ENCODE measurements at regions not wholly inside any gene's neighbourhood (a gene's known extent, or its start where the extent isn't known, plus 50 kb on each side); places are given as distances from the start of the nearest gene placed in this dataset.

DNA sequence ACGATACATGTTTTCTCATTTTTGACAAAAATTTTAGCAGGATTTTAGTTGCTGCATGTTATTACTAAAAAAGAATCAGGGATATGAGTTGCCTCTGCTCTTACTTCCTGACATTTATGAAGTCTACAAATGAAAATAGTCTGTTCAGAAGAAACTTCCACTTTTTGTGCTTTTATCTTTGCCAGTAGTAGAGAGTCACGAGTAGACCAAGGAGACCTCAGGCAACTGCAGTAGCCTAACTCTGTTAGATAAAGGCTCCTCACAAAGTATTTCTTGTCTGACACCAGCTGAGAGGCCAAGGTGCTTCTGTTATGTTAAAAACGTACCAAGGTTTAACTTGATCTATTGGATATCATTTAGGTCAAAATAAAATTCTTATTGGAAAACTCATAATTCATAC is 333.9 kb downstream of the NR2F1-AS1 start:
- H3K4me1 ChIP-seq (ENCODE audit: control insufficient read depth in 2 of 2, insufficient read depth in 1 of 2, low read depth in 1 of 2, low read length in 2 of 2) = peaks cover 10 to 25% of the 10 kb centered on the region in 2 donors
- H2BK12ac ChIP-seq (ENCODE audit: low read length) = no peak overlapping the region
- H3K4me3 ChIP-seq (ENCODE audit: low read length in 2 of 2) = no peak overlapping the region
- H3K4me2 ChIP-seq (ENCODE audit: insufficient read depth, low read length, poor library complexity, severe bottlenecking) = no peak overlapping the region
- no peak overlapping the region for H2BK15ac ChIP-seq (ENCODE audit: low read length)
- H2BK5ac ChIP-seq (ENCODE audit: low read length) = no peak overlapping the region
- H3K14ac ChIP-seq (ENCODE audit: low read length) = no peak overlapping the region
- no peak overlapping the region for H2AK5ac ChIP-seq (ENCODE audit: low read depth, low read length)
- H2BK120ac ChIP-seq (ENCODE audit: low read depth, low read length) = no peak overlapping the region
- H3K27me3 ChIP-seq (ENCODE audit: control insufficient read depth in 3 of 3, insufficient read depth in 3 of 3, low read depth in 1 of 3, low read length in 3 of 3) = no peaks in the 10 kb centered on the region
- no peaks in the 10 kb centered on the region for H3K36me3 ChIP-seq (replicated peaks in 1 of 2; ENCODE audit: control insufficient read depth in 2 of 2, insufficient read depth in 2 of 2, low read length in 2 of 2)
- no CpG with 5 or more reads among the region's 3 CpGs for WGBS, 2 donors (ENCODE audit: extremely low coverage in 2 of 2, insufficient read length in 2 of 2, insufficient replicate concordance in 1 of 2)
- H3K9me3 ChIP-seq (replicated peaks in 1 of 2; ENCODE audit: control insufficient read depth in 2 of 2, insufficient read depth in 1 of 2, low read depth in 1 of 2, low read length in 2 of 2) = no peaks in the 10 kb centered on the region
- no peak overlapping the region for H3K27ac ChIP-seq (replicated peaks; ENCODE audit: low read length)
- no peak overlapping the region for H3K18ac ChIP-seq (ENCODE audit: low read length)
- H4K8ac ChIP-seq (ENCODE audit: low read depth, low read length) = no peak overlapping the region
- no peak overlapping the region for H3K4ac ChIP-seq (ENCODE audit: low read length)
- no peaks in the 10 kb centered on the region for H3K79me1 ChIP-seq (ENCODE audit: low read depth, low read length)
- DNase-seq (ENCODE audit: low spot score) = no peak
- H3K23ac ChIP-seq (ENCODE audit: low read depth, low read length, poor library complexity) = no peak overlapping the region
- no peak overlapping the region for H4K91ac ChIP-seq (ENCODE audit: low read depth, low read length, poor library complexity)
- H2AFZ ChIP-seq (ENCODE audit: low read length) = no peak overlapping the region
- H3K9ac ChIP-seq (ENCODE audit: low read depth, low read length, poor library complexity) = no peak overlapping the region

DNA sequence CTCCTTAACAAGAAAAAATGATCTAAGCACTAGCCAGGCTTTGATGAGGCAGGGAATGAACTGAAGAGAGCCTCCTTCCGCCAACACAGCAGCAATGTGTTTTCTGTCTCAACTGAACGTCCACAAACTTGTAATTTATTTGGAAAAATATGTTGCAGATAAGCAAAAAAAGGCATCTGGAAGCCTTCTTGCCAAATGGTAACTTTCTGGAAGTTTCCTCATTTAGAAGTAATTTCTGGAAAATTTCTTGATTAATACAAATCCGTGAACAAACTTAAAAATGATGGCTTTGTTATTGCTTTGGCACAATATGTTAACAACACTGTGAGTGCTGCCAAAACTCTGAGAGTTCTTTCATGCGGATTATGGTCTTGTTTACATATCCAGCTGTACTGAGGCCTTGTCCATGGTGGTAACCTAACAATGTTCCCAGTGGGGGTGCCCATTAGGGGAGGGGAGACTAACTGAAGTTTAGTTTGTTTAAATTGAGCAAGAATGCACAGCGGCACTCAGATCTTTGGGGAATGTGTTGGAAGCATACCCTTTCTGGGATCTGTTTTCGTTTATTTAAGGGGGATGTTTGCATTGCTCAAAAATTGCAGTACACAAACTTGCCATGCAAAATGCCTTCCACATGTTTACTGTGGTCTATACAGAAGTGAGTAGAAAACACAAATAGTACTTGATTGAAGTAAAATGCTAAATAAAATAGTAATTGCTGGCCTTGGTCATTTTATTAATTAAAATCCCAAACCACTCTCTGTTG is 334.7 kb downstream of the NR2F1-AS1 start:
- H3K4me3 ChIP-seq (ENCODE audit: low read length in 2 of 2) = no peak overlapping the region
- peak overlapping the region; percentile 51 for H2AFZ ChIP-seq (ENCODE audit: low read length)
- H4K91ac ChIP-seq (ENCODE audit: low read depth, low read length, poor library complexity) = no peak overlapping the region
- no peak overlapping the region for H2BK120ac ChIP-seq (ENCODE audit: low read depth, low read length)
- H3K4me1 ChIP-seq (ENCODE audit: control insufficient read depth in 2 of 2, insufficient read depth in 1 of 2, low read depth in 1 of 2, low read length in 2 of 2) = peaks cover 10 to 25% of the 10 kb centered on the region in 2 donors
- no CpG with 5 or more reads among the region's 6 CpGs for WGBS, 2 donors (ENCODE audit: extremely low coverage in 2 of 2, insufficient read length in 2 of 2, insufficient replicate concordance in 1 of 2)
- H3K27me3 ChIP-seq (ENCODE audit: control insufficient read depth in 3 of 3, insufficient read depth in 3 of 3, low read depth in 1 of 3, low read length in 3 of 3) = no peaks in the 10 kb centered on the region
- no peak overlapping the region for H2BK5ac ChIP-seq (ENCODE audit: low read length)
- no peak overlapping the region for H2BK15ac ChIP-seq (ENCODE audit: low read length)
- no peak overlapping the region for H2AK5ac ChIP-seq (ENCODE audit: low read depth, low read length)
- H3K9me3 ChIP-seq (replicated peaks in 1 of 2; ENCODE audit: control insufficient read depth in 2 of 2, insufficient read depth in 1 of 2, low read depth in 1 of 2, low read length in 2 of 2) = no peaks in the 10 kb centered on the region
- H3K36me3 ChIP-seq (replicated peaks in 1 of 2; ENCODE audit: control insufficient read depth in 2 of 2, insufficient read depth in 2 of 2, low read length in 2 of 2) = no peaks in the 10 kb centered on the region
- H4K8ac ChIP-seq (ENCODE audit: low read depth, low read length) = no peak overlapping the region
- no peak overlapping the region for H3K23ac ChIP-seq (ENCODE audit: low read depth, low read length, poor library complexity)
- H3K14ac ChIP-seq (ENCODE audit: low read length) = no peak overlapping the region
- H3K27ac ChIP-seq (replicated peaks; ENCODE audit: low read length) = no peak overlapping the region
- DNase-seq (ENCODE audit: low spot score) = peak; percentile 82
- no peak overlapping the region for H2BK12ac ChIP-seq (ENCODE audit: low read length)
- no peak overlapping the region for H3K4ac ChIP-seq (ENCODE audit: low read length)
- no peak overlapping the region for H3K4me2 ChIP-seq (ENCODE audit: insufficient read depth, low read length, poor library complexity, severe bottlenecking)
- no peak overlapping the region for H3K18ac ChIP-seq (ENCODE audit: low read length)
- H3K79me1 ChIP-seq (ENCODE audit: low read depth, low read length) = no peaks in the 10 kb centered on the region
- H3K9ac ChIP-seq (ENCODE audit: low read depth, low read length, poor library complexity) = no peak overlapping the region

DNA sequence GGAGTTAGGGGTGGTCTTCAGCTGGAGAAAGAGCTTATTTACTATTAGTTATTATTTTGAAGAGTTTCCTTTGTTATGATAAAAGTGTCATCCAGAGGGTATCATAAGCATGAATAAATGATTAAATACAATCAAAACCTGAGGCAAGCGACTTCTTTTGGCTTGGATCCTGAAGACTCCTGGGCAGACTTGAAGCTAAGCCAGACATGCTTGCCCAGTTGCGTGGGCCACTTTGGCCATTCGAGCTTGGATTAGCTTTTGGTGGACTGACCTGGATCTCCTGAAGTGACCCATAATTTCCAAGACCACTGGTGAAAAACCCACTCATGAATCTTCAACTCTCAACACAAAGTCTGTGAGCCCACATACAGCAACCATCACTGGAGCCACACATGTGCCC is 335.8 kb downstream of the NR2F1-AS1 start:
- Histone ChIP-seq H3K79me1 (ENCODE audit: low read depth, low read length) (no peaks in the 10 kb centered on the region), H4K91ac (ENCODE audit: low read depth, low read length, poor library complexity) (no peak overlapping the region), H3K4ac (ENCODE audit: low read length) (no peak overlapping the region), H3K14ac (ENCODE audit: low read length) (no peak overlapping the region), H3K4me1 (ENCODE audit: control insufficient read depth in 2 of 2, insufficient read depth in 1 of 2, low read depth in 1 of 2, low read length in 2 of 2) (peaks cover 10 to 21% of the 10 kb centered on the region in 2 donors), H3K18ac (ENCODE audit: low read length) (no peak overlapping the region), H2AFZ (ENCODE audit: low read length) (no peak overlapping the region), H3K9ac (ENCODE audit: low read depth, low read length, poor library complexity) (no peak overlapping the region), H3K4me2 (ENCODE audit: insufficient read depth, low read length, poor library complexity, severe bottlenecking) (no peak overlapping the region), H3K27ac (replicated peaks; ENCODE audit: low read length) (no peak overlapping the region), H3K36me3 (replicated peaks in 1 of 2; ENCODE audit: control insufficient read depth in 2 of 2, insufficient read depth in 2 of 2, low read length in 2 of 2) (no peaks in the 10 kb centered on the region), H2BK15ac (ENCODE audit: low read length) (no peak overlapping the region), H2BK5ac (ENCODE audit: low read length) (no peak overlapping the region), H3K27me3 (ENCODE audit: control insufficient read depth in 3 of 3, insufficient read depth in 3 of 3, low read depth in 1 of 3, low read length in 3 of 3) (no peaks in the 10 kb centered on the region), H2BK120ac (ENCODE audit: low read depth, low read length) (no peak overlapping the region), H3K9me3 (replicated peaks in 1 of 2; ENCODE audit: control insufficient read depth in 2 of 2, insufficient read depth in 1 of 2, low read depth in 1 of 2, low read length in 2 of 2) (no peaks in the 10 kb centered on the region), H2BK12ac (ENCODE audit: low read length) (no peak overlapping the region), H2AK5ac (ENCODE audit: low read depth, low read length) (no peak overlapping the region), H3K23ac (ENCODE audit: low read depth, low read length, poor library complexity) (no peak overlapping the region), H3K4me3 (ENCODE audit: low read length in 2 of 2) (no peak overlapping the region), H4K8ac (ENCODE audit: low read depth, low read length) (no peak overlapping the region)
- WGBS, 2 donors (ENCODE audit: extremely low coverage in 2 of 2, insufficient read length in 2 of 2, insufficient replicate concordance in 1 of 2) = no CpG with 5 or more reads among the region's 3 CpGs
- no peak for DNase-seq (ENCODE audit: low spot score)

DNA sequence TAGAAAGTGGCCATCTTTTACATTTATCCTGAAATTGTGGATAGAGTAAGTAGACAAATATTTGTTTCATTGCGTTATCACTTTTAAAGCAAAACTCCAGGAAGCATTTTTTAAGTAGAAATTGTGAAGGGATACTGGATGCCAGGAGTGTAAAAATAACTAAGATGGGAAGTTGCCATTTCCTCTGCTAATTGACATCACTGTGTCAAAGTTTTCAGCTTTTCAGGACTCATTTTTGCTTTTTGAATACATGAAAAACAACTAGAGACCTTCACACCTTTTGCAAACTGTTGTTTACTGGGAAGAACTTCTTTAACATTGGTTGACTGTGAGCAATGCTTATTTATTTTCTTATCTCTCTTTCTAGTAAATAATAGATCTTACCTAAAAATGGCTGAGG is 337.5 kb downstream of the NR2F1-AS1 start:
- Histone ChIP-seq H2BK12ac (ENCODE audit: low read length) (no peak overlapping the region), H3K27me3 (ENCODE audit: control insufficient read depth in 3 of 3, insufficient read depth in 3 of 3, low read depth in 1 of 3, low read length in 3 of 3) (no peaks in the 10 kb centered on the region), H4K8ac (ENCODE audit: low read depth, low read length) (no peak overlapping the region), H3K4me1 (ENCODE audit: control insufficient read depth in 2 of 2, insufficient read depth in 1 of 2, low read depth in 1 of 2, low read length in 2 of 2) (peaks cover 5 to 11% of the 10 kb centered on the region in 2 donors), H2AFZ (ENCODE audit: low read length) (peak overlapping the region; percentile 11), H3K4me2 (ENCODE audit: insufficient read depth, low read length, poor library complexity, severe bottlenecking) (no peak overlapping the region), H3K23ac (ENCODE audit: low read depth, low read length, poor library complexity) (no peak overlapping the region), H2BK15ac (ENCODE audit: low read length) (no peak overlapping the region), H3K9me3 (replicated peaks in 1 of 2; ENCODE audit: control insufficient read depth in 2 of 2, insufficient read depth in 1 of 2, low read depth in 1 of 2, low read length in 2 of 2) (no peaks in the 10 kb centered on the region), H3K27ac (replicated peaks; ENCODE audit: low read length) (no peak overlapping the region), H3K79me1 (ENCODE audit: low read depth, low read length) (no peaks in the 10 kb centered on the region), H3K18ac (ENCODE audit: low read length) (no peak overlapping the region), H2AK5ac (ENCODE audit: low read depth, low read length) (no peak overlapping the region), H3K9ac (ENCODE audit: low read depth, low read length, poor library complexity) (no peak overlapping the region), H3K4me3 (ENCODE audit: low read length in 2 of 2) (no peak overlapping the region), H3K4ac (ENCODE audit: low read length) (no peak overlapping the region), H3K36me3 (replicated peaks in 1 of 2; ENCODE audit: control insufficient read depth in 2 of 2, insufficient read depth in 2 of 2, low read length in 2 of 2) (no peaks in the 10 kb centered on the region), H4K91ac (ENCODE audit: low read depth, low read length, poor library complexity) (no peak overlapping the region), H2BK120ac (ENCODE audit: low read depth, low read length) (no peak overlapping the region), H2BK5ac (ENCODE audit: low read length) (no peak overlapping the region), H3K14ac (ENCODE audit: low read length) (no peak overlapping the region)
- DNase-seq (ENCODE audit: low spot score) = no peak
- WGBS, 2 donors (ENCODE audit: extremely low coverage in 2 of 2, insufficient read length in 2 of 2, insufficient replicate concordance in 1 of 2) = no CpG with 5 or more reads among the region's 1 CpG

Data from neuronal stem cell (in vitro differentiated cells).